Skeletal muscle satellite cell (primary cell): ENCODE measurements at regions not wholly inside any gene's neighbourhood (a gene's known extent, or its start where the extent isn't known, plus 50 kb on each side); places are given as distances from the start of the nearest gene placed in this dataset.
"Not testable (repeated sequence)": the region's sequence is repeated elsewhere in the genome, so short reads cannot be mapped to it uniquely, and the experiment has no call there.

Experiments used
- H3K27me3 ChIP-seq: 2 replicates; pipeline ENCODE4 v1.7.0; 2013; ENCODE audit warnings: low read length; ENCODE audit not compliant: control insufficient read depth, insufficient read depth
- H3K36me3 ChIP-seq: 2 replicates; pipeline ENCODE4 v1.7.0; 2013; ENCODE audit warnings: mild to moderate bottlenecking, control low read depth, low read length; ENCODE audit not compliant: insufficient read depth
- H3K4me1 ChIP-seq: 2 replicates; pipeline ENCODE4 v1.7.0; 2013; ENCODE audit warnings: low read length; ENCODE audit not compliant: control insufficient read depth, insufficient read depth
- H3K4me2 ChIP-seq: 2 replicates; pipeline ENCODE4 v1.7.0; 2013; ENCODE audit warnings: mild to moderate bottlenecking, low read length
- H3K4me3 ChIP-seq: 2 replicates; pipeline ENCODE4 v1.7.0; 2013; ENCODE audit warnings: low read length
- H3K9ac ChIP-seq: 2 replicates; pipeline ENCODE4 v1.7.0; 2013; ENCODE audit warnings: mild to moderate bottlenecking, low read depth, low read length, moderate library complexity
- H3K9me3 ChIP-seq: replicated peaks from 2 replicates; pipeline ENCODE4 v1.7.0; 2013; ENCODE audit warnings: mild to moderate bottlenecking, control low read depth, low read length

GRCh38 chr2:234174742-234175141 lies 124.2 kb downstream of the SPP2 start:
- Histone ChIP-seq H3K36me3 (no peaks in the 10 kb centered on the region), H3K9me3 (no peaks in the 10 kb centered on the region), H3K4me1 (no peaks in the 10 kb centered on the region), H3K27me3 (peaks cover 7% of the 10 kb centered on the region), H3K9ac (no peak overlapping the region), H3K4me3 (no peak overlapping the region), H3K4me2 (no peak overlapping the region)

GRCh38 chr2:234172532-234172931 lies 122.0 kb downstream of the SPP2 start:
- Histone ChIP-seq H3K36me3 (no peaks in the 10 kb centered on the region), H3K9ac (no peak overlapping the region), H3K9me3 (no peaks in the 10 kb centered on the region), H3K4me2 (no peak overlapping the region), H3K4me3 (no peak overlapping the region), H3K27me3 (no peaks in the 10 kb centered on the region), H3K4me1 (peaks cover 6% of the 10 kb centered on the region)

- H3K36me3 ChIP-seq, result no peaks in the 10 kb centered on the region
- H3K9me3 ChIP-seq, result no peaks in the 10 kb centered on the region
- H3K4me3 ChIP-seq, result no peak overlapping the region
- H3K9ac ChIP-seq, result no peak overlapping the region
- H3K4me2 ChIP-seq, result no peak overlapping the region
- H3K27me3 ChIP-seq, result no peaks in the 10 kb centered on the region
- H3K4me1 ChIP-seq, result peaks cover 6% of the 10 kb centered on the region
Measured at GRCh38 chr2:234172066-234172465, 121.6 kb downstream of the SPP2 start.

GRCh38 chr2:234171666-234172065 lies 121.2 kb downstream of the SPP2 start:
- no peaks in the 10 kb centered on the region for H3K9me3 ChIP-seq
- no peak overlapping the region for H3K4me3 ChIP-seq
- no peaks in the 10 kb centered on the region for H3K27me3 ChIP-seq

GRCh38 chr2:234169674-234170073 lies 119.2 kb downstream of the SPP2 start:
- no peak overlapping the region for H3K4me2 ChIP-seq
- H3K36me3 ChIP-seq, result no peaks in the 10 kb centered on the region
- no peak overlapping the region for H3K4me3 ChIP-seq
- no peaks in the 10 kb centered on the region for H3K9me3 ChIP-seq
- H3K27me3 ChIP-seq, result no peaks in the 10 kb centered on the region
- peaks cover 6% of the 10 kb centered on the region for H3K4me1 ChIP-seq
- no peak overlapping the region for H3K9ac ChIP-seq

More at GRCh38 chr2:234171666-234172065, 121.2 kb downstream of the SPP2 start:
- no peak overlapping the region for H3K9ac ChIP-seq
- no peak overlapping the region for H3K4me2 ChIP-seq
- H3K36me3 ChIP-seq, result no peaks in the 10 kb centered on the region
- H3K4me1 ChIP-seq, result peaks cover 6% of the 10 kb centered on the region

- not testable (repeated sequence) for H3K4me1 ChIP-seq, H3K9me3 ChIP-seq, H3K27me3 ChIP-seq, H3K4me3 ChIP-seq, H3K9ac ChIP-seq, H3K4me2 ChIP-seq, H3K36me3 ChIP-seq
Measured at GRCh38 chr2:234168605-234169570, 118.4 kb downstream of the SPP2 start.

GRCh38 chr2:234166531-234166930 lies 116.0 kb downstream of the SPP2 start:
- Histone ChIP-seq H3K36me3 (no peaks in the 10 kb centered on the region), H3K9ac (no peak overlapping the region), H3K27me3 (no peaks in the 10 kb centered on the region), H3K4me3 (no peak overlapping the region), H3K4me1 (peaks cover 6% of the 10 kb centered on the region), H3K9me3 (no peaks in the 10 kb centered on the region), H3K4me2 (no peak overlapping the region)

- Histone ChIP-seq H3K4me2 (no peak overlapping the region), H3K9ac (no peak overlapping the region), H3K27me3 (no peaks in the 10 kb centered on the region), H3K4me1 (peaks cover 6% of the 10 kb centered on the region), H3K4me3 (no peak overlapping the region), H3K36me3 (no peaks in the 10 kb centered on the region), H3K9me3 (no peaks in the 10 kb centered on the region)
Measured at GRCh38 chr2:234165421-234165820, 114.9 kb downstream of the SPP2 start.

GRCh38 chr2:234164493-234165413 lies 114.3 kb downstream of the SPP2 start:
- Histone ChIP-seq H3K4me3 (no peak overlapping the region), H3K27me3 (no peaks in the 10 kb centered on the region), H3K4me1 (peaks cover 6% of the 10 kb centered on the region), H3K9ac (no peak overlapping the region), H3K9me3 (no peaks in the 10 kb centered on the region), H3K4me2 (no peak overlapping the region), H3K36me3 (no peaks in the 10 kb centered on the region)

GRCh38 chr2:234163510-234164045 lies 113.1 kb downstream of the SPP2 start:
- H3K36me3 ChIP-seq, result no peaks in the 10 kb centered on the region

GRCh38 chr2:234162861-234163260 lies 112.4 kb downstream of the SPP2 start:
- H3K36me3 ChIP-seq, result no peaks in the 10 kb centered on the region
- H3K4me2 ChIP-seq, result no peak overlapping the region
- H3K9ac ChIP-seq, result no peak overlapping the region
- no peaks in the 10 kb centered on the region for H3K27me3 ChIP-seq
- H3K4me1 ChIP-seq, result peaks cover 6% of the 10 kb centered on the region
- H3K9me3 ChIP-seq, result no peaks in the 10 kb centered on the region
- no peak overlapping the region for H3K4me3 ChIP-seq

More at GRCh38 chr2:234163510-234164045, 113.1 kb downstream of the SPP2 start:
- H3K4me3 ChIP-seq, result no peak overlapping the region
- H3K27me3 ChIP-seq, result no peaks in the 10 kb centered on the region
- no peak overlapping the region for H3K9ac ChIP-seq
- H3K9me3 ChIP-seq, result no peaks in the 10 kb centered on the region
- H3K4me2 ChIP-seq, result no peak overlapping the region
- H3K4me1 ChIP-seq, result peaks cover 5% of the 10 kb centered on the region
